ENCODE measurements at regions not wholly inside any gene's neighbourhood (a gene's known extent, or its start where the extent isn't known, plus 50 kb on each side); places are given as distances from the start of the nearest gene placed in this dataset.
A peak's percentile ranks its signal among the peaks of the same experiment; 100 is the strongest.

- Histone ChIP-seq H3K27ac (no peak overlapping the region), H3F3A (ENCODE audit: low read depth) (no peaks in the 10 kb centered on the region), H4K20me1 (ENCODE audit: low read depth) (no peaks in the 10 kb centered on the region), H2AFZ (replicated peaks) (no peak overlapping the region), H3K4me2 (no peak overlapping the region), H3K9ac (no peak overlapping the region), H3K9me3 (ENCODE audit: low read depth) (no peaks in the 10 kb centered on the region), H3K79me2 (ENCODE audit: low read depth) (no peaks in the 10 kb centered on the region), H3K4me1 (no peaks in the 10 kb centered on the region), H3K27me3 (no peaks in the 10 kb centered on the region), H3K4me3 (no peak overlapping the region), H3K36me3 (no peaks in the 10 kb centered on the region)
- no peaks in the 10 kb centered on the region for H3K27me3 Mint-ChIP-seq (ENCODE audit: insufficient read depth, low read depth)
- no peak overlapping the region for H3K4me3 Mint-ChIP-seq
- H3K27ac Mint-ChIP-seq = no peak overlapping the region
- H3K9me3 Mint-ChIP-seq = no peaks in the 10 kb centered on the region
- TF ChIP-seq, protein P1, sequence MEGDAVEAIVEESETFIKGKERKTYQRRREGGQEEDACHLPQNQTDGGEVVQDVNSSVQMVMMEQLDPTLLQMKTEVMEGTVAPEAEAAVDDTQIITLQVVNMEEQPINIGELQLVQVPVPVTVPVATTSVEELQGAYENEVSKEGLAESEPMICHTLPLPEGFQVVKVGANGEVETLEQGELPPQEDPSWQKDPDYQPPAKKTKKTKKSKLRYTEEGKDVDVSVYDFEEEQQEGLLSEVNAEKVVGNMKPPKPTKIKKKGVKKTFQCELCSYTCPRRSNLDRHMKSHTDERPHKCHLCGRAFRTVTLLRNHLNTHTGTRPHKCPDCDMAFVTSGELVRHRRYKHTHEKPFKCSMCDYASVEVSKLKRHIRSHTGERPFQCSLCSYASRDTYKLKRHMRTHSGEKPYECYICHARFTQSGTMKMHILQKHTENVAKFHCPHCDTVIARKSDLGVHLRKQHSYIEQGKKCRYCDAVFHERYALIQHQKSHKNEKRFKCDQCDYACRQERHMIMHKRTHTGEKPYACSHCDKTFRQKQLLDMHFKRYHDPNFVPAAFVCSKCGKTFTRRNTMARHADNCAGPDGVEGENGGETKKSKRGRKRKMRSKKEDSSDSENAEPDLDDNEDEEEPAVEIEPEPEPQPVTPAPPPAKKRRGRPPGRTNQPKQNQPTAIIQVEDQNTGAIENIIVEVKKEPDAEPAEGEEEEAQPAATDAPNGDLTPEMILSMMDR (IDR thresholded peaks at IDR 0.05) = no peak
- TF ChIP-seq EZH2 (IDR thresholded peaks at IDR 0.05) = no peak
- no peak for TF ChIP-seq EZH2phosphoT487 (IDR thresholded peaks at IDR 0.05)
- no peak for DNase-seq (ENCODE audit: low spot score)
- H3K4me1 Mint-ChIP-seq = no peaks in the 10 kb centered on the region
- no peaks in the 10 kb centered on the region for H3K36me3 Mint-ChIP-seq
Measured at GRCh38 chr6:95117236-95117635, 460.1 kb upstream of the MANEA start.

- H2AFZ ChIP-seq (replicated peaks) = no peak overlapping the region
- H3K27me3 Mint-ChIP-seq (ENCODE audit: insufficient read depth, low read depth) = no peaks in the 10 kb centered on the region
- no peak overlapping the region for H3K4me3 Mint-ChIP-seq
- no peaks in the 10 kb centered on the region for H3K79me2 ChIP-seq (ENCODE audit: low read depth)
- H3F3A ChIP-seq (ENCODE audit: low read depth) = no peaks in the 10 kb centered on the region
- no peaks in the 10 kb centered on the region for H3K9me3 ChIP-seq (ENCODE audit: low read depth)
- no peaks in the 10 kb centered on the region for H3K36me3 Mint-ChIP-seq
- no peaks in the 10 kb centered on the region for H4K20me1 ChIP-seq (ENCODE audit: low read depth)
- no peaks in the 10 kb centered on the region for H3K4me1 ChIP-seq
- H3K36me3 ChIP-seq = no peaks in the 10 kb centered on the region
- no peak for DNase-seq (ENCODE audit: low spot score)
- no peaks in the 10 kb centered on the region for H3K9me3 Mint-ChIP-seq
- no peak overlapping the region for H3K27ac ChIP-seq
- TF ChIP-seq EZH2 (IDR thresholded peaks at IDR 0.05) (no peak), EZH2phosphoT487 (IDR thresholded peaks at IDR 0.05) (no peak)
- TF ChIP-seq, protein P1 (IDR thresholded peaks at IDR 0.05) = no peak
- H3K9ac ChIP-seq = no peak overlapping the region
- H3K4me1 Mint-ChIP-seq = no peaks in the 10 kb centered on the region
- no peaks in the 10 kb centered on the region for H3K27me3 ChIP-seq
- H3K4me2 ChIP-seq = no peak overlapping the region
- H3K4me3 ChIP-seq = no peak overlapping the region
- H3K27ac Mint-ChIP-seq = no peak overlapping the region
Measured at GRCh38 chr6:95119927-95120326, 457.4 kb upstream of the MANEA start.

- H3K36me3 ChIP-seq = no peaks in the 10 kb centered on the region
- H3F3A ChIP-seq (ENCODE audit: low read depth) = no peaks in the 10 kb centered on the region
- Mint-ChIP-seq H3K4me3 (no peak overlapping the region), H3K27ac (no peak overlapping the region), H3K27me3 (ENCODE audit: insufficient read depth, low read depth) (no peaks in the 10 kb centered on the region), H3K36me3 (no peaks in the 10 kb centered on the region), H3K4me1 (no peaks in the 10 kb centered on the region), H3K9me3 (no peaks in the 10 kb centered on the region)
- H4K20me1 ChIP-seq (ENCODE audit: low read depth) = no peaks in the 10 kb centered on the region
- H2AFZ ChIP-seq (replicated peaks) = peak overlapping the region; percentile 77
- H3K79me2 ChIP-seq (ENCODE audit: low read depth) = no peaks in the 10 kb centered on the region
- DNase-seq (ENCODE audit: low spot score) = no peak
- TF ChIP-seq EZH2phosphoT487 (IDR thresholded peaks at IDR 0.05) (no peak), EZH2 (IDR thresholded peaks at IDR 0.05) (no peak)
- TF ChIP-seq, protein P1 (IDR thresholded peaks at IDR 0.05) = no peak
- H3K4me2 ChIP-seq = no peak overlapping the region
- H3K9me3 ChIP-seq (ENCODE audit: low read depth) = no peaks in the 10 kb centered on the region
- H3K4me1 ChIP-seq = no peaks in the 10 kb centered on the region
- H3K27ac ChIP-seq = no peak overlapping the region
- no peak overlapping the region for H3K9ac ChIP-seq
- no peaks in the 10 kb centered on the region for H3K27me3 ChIP-seq
- no peak overlapping the region for H3K4me3 ChIP-seq
Measured at GRCh38 chr6:95120984-95121383, 456.4 kb upstream of the MANEA start.

Measured in neural progenitor cell (in vitro differentiated cells).